ENCODE measurements at regions not wholly inside any gene's neighbourhood (a gene's known extent, or its start where the extent isn't known, plus 50 kb on each side); places are given as distances from the start of the nearest gene placed in this dataset.

- in situ Hi-C loops (cut with HindIII; ENCODE audit: extremely low pct_ligation_motif_present, low pct_unique_long_range_greater_than_20kb) (no loop called here), intact Hi-C loops (cut with micrococcal nuclease; ENCODE audit: unreplicated experiment) (no loop called here)
- no peak overlapping the region for H3K4me3 ChIP-seq (replicated peaks in 1 of 3; ENCODE audit: insufficient read depth in 1 of 3, low read depth in 2 of 3, low read length in 3 of 3)
- no TSS peak for BruUV-seq (replicated peaks)
- H2AFZ ChIP-seq (ENCODE audit: low read length), result no peak overlapping the region
- DNase-seq (ENCODE audit: low spot score) (no peak), FAIRE-seq (no peak), ATAC-seq (no peak)
- CTCF ChIA-PET (ENCODE audit: low intra/inter-chr PET ratio, low total read pairs), result no interaction called here
- H4K20me1 ChIP-seq (ENCODE audit: insufficient read depth, low read length), result no peaks in the 10 kb centered on the region
- no peaks in the 10 kb centered on the region for H3K4me1 ChIP-seq (ENCODE audit: insufficient read depth, low read length)
- 1% methylated on average over 2 of the region's 2 CpGs for WGBS (ENCODE audit: low lambda C conversion rate)
- no peaks in the 10 kb centered on the region for H3K36me3 ChIP-seq (replicated peaks in 1 of 2; ENCODE audit: control insufficient read depth in 1 of 2, insufficient read depth in 2 of 2, low read length in 2 of 2)
- H3K9ac ChIP-seq (ENCODE audit: insufficient read depth, low read depth, low read length), result no peak overlapping the region
- no peaks in the 10 kb centered on the region for H3K79me2 ChIP-seq (ENCODE audit: insufficient read depth, low read length)
- peaks cover 85% of the 10 kb centered on the region for H3K9me3 ChIP-seq (ENCODE audit: low read length)
- H3K27ac ChIP-seq (ENCODE audit: extremely low read length, insufficient read depth, low read length), result no peak overlapping the region
- POLR2A ChIA-PET, result no interaction called here
- TF ChIP-seq MIER2 (CRISPR knock-in tag; IDR thresholded peaks at IDR 0.05) (no peak), ZNF414 (CRISPR knock-in tag; IDR thresholded peaks at IDR 0.05) (no peak), HOXA3 (CRISPR knock-in tag; IDR thresholded peaks at IDR 0.05) (no peak), SUZ12 (IDR thresholded peaks at IDR 0.05; ENCODE audit: low read depth, low read length) (no peak), ETS1 (CRISPR knock-in tag; IDR thresholded peaks at IDR 0.05) (no peak), ZNF367 (CRISPR knock-in tag; IDR thresholded peaks at IDR 0.05; ENCODE audit: borderline replicate concordance) (no peak), DMAP1 (CRISPR knock-in tag; IDR thresholded peaks at IDR 0.05) (no peak), HDAC6 (IDR thresholded peaks at IDR 0.05; ENCODE audit: low read depth, low read length) (no peak), ZNF782 (CRISPR knock-in tag; IDR thresholded peaks at IDR 0.05; ENCODE audit: borderline replicate concordance) (no peak), ZNF670 (CRISPR knock-in tag; IDR thresholded peaks at IDR 0.05; ENCODE audit: borderline replicate concordance) (no peak)
- no peak overlapping the region for H3K4me2 ChIP-seq (ENCODE audit: low read depth, low read length)
- no peaks in the 10 kb centered on the region for H3K27me3 ChIP-seq (ENCODE audit: control insufficient read depth in 1 of 2, insufficient read depth in 2 of 2, low read length in 2 of 2)
Observed at GRCh38 chr17:53390575-53390974, 432.2 kb upstream of the KIF2B start.

Measured in HepG2 (cell line).